Gastroesophageal sphincter (tissue), 3 donors: ENCODE measurements at regions not wholly inside any gene's neighbourhood (a gene's known extent, or its start where the extent isn't known, plus 50 kb on each side); places are given as distances from the start of the nearest gene placed in this dataset.

Experiments used
- CTCF ChIP-seq, 4 experiments: fragments of 200-600 bp in 2 of 4; fragments of 450-650 bp in 2 of 4; sonication (generic) in 1 of 4; IDR thresholded peaks; one replicate each; pipeline ENCODE4 v1.5.1; 2017 to 2019; ENCODE audit warnings: antibody characterized with exemption in 4 of 4, mild to moderate bottlenecking in 2 of 4, moderate library complexity in 2 of 4
- EP300 ChIP-seq: sonication (generic); formaldehyde crosslinking; IDR thresholded peaks from one replicate; pipeline ENCODE4 v1.6.1; 2017; ENCODE audit warnings: antibody characterized with exemption, mild to moderate bottlenecking
- POLR2A ChIP-seq, 2 donors: fragments of 450-650 bp; IDR thresholded peaks; one replicate each; pipeline ENCODE4 v1.6.1; 2017; ENCODE audit warnings: antibody characterized with exemption in 2 of 2, mild to moderate bottlenecking in 2 of 2, moderate library complexity in 1 of 2
- POLR2AphosphoS5 ChIP-seq: sonication (generic); formaldehyde crosslinking; IDR thresholded peaks from one replicate; pipeline ENCODE4 v1.6.1; 2017; ENCODE audit warnings: antibody characterized with exemption

GRCh38 chr4:173839865-173840264, 309.8 kb upstream of the HAND2 start:
- TF ChIP-seq CTCF (IDR thresholded peaks at IDR 0.05) (no peak), POLR2A (IDR thresholded peaks at IDR 0.05) (no peak), POLR2AphosphoS5 (no peak), EP300 (no peak)
